ENCODE measurements at regions not wholly inside any gene's neighbourhood (a gene's known extent, or its start where the extent isn't known, plus 50 kb on each side); places are given as distances from the start of the nearest gene placed in this dataset.

DNA sequence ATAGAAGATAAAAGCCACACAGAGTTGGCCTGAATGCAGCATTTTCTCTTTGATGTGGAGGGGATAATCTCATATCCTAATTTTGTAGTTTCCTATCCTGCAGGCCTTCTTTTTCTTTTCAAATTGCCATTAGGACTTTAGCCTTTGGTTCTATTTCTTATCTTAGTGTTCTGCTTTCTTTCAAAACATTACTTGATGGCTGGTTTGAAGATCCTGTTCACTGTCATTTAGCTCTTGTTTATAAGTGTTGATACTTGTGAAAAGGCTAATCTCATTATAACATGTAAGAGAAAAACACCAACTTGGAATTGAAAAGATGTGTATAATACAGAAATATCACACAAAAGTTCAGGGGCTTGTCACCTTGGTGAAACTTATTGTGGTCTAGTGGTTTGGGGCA, 54.6 kb upstream of the PKIB start:
- Mint-ChIP-seq H3K27ac (ENCODE audit: unreplicated experiment) (no peak overlapping the region), H3K4me1 (peaks cover 11% of the 10 kb centered on the region), H3K4me3 (no peak overlapping the region), H3K27me3 (ENCODE audit: low read depth) (no peaks in the 10 kb centered on the region), H3K36me3 (ENCODE audit: low read depth) (peaks cover 36% of the 10 kb centered on the region), H3K9me3 (peaks cover 9% of the 10 kb centered on the region)
- no peak for DNase-seq (ENCODE audit: low read depth, low spot score)
- no peak for TF ChIP-seq CTCF (conservative IDR thresholded peaks at IDR 0.05)

GRCh38 chr6:122558080-122558479, 52.1 kb upstream of the PKIB start:
- Mint-ChIP-seq H3K4me1 (peaks cover under 1% of the 10 kb centered on the region), H3K27ac (ENCODE audit: unreplicated experiment) (no peak overlapping the region), H3K9me3 (peaks cover 19% of the 10 kb centered on the region), H3K27me3 (ENCODE audit: low read depth) (no peaks in the 10 kb centered on the region), H3K36me3 (ENCODE audit: low read depth) (peaks cover 54% of the 10 kb centered on the region), H3K4me3 (no peak overlapping the region)
- no peak for DNase-seq (ENCODE audit: low read depth, low spot score)
- no peak for TF ChIP-seq CTCF (conservative IDR thresholded peaks at IDR 0.05)
